Common myeloid progenitor, CD34-positive (primary cell): ENCODE measurements at regions not wholly inside any gene's neighbourhood (a gene's known extent, or its start where the extent isn't known, plus 50 kb on each side); places are given as distances from the start of the nearest gene placed in this dataset.

Experiments used
- CTCF ChIA-PET: fragments of 350-600 bp; sonication (Branson Sonifier 250); formaldehyde crosslinking; loops from one replicate; lab custom pipeline; 2021; ENCODE audit warnings: antibody characterized with exemption; lab: Charles Lee
- POLR2A ChIA-PET: fragments of 350-600 bp; sonication (Branson Sonifier 250); formaldehyde crosslinking; loops from one replicate; lab custom pipeline; 2021; ENCODE audit warnings: antibody characterized with exemption; lab: Charles Lee
- DNase-seq, 3 donors: peaks; one replicate each; pipeline versions ENCODE4 v3.0.0 to v3.0.0-alpha.2; 2013
- H3K27ac ChIP-seq, 2 experiments: 1 replicate in 1 of 2; 2 replicates in 1 of 2; pipeline ENCODE4 v1.7.0; 2013; ENCODE audit warnings: inconsistent platforms in 2 of 2, low read length in 2 of 2, mild to moderate bottlenecking in 2 of 2, low read depth in 1 of 2, moderate library complexity in 1 of 2; ENCODE audit not compliant: severe bottlenecking in 2 of 2, insufficient read depth in 1 of 2, poor library complexity in 1 of 2
- H3K27me3 ChIP-seq, 5 experiments: replicated peaks in 2 of 5; 1 replicate in 3 of 5; 2 replicates in 2 of 5; pipeline versions ENCODE4 v1.6.1 to v1.7.0; 2013; ENCODE audit warnings: low read length in 4 of 5, mild to moderate bottlenecking in 2 of 5, moderate library complexity in 2 of 5, inconsistent platforms in 1 of 5; ENCODE audit not compliant: insufficient read depth in 5 of 5, control insufficient read depth in 4 of 5
- H3K36me3 ChIP-seq, 4 experiments: 1 replicate in 2 of 4; 2 replicates in 2 of 4; pipeline versions ENCODE4 v1.6.1 to v1.7.0; 2013; ENCODE audit warnings: low read length in 3 of 4, control low read depth in 1 of 4, mild to moderate bottlenecking in 1 of 4; ENCODE audit not compliant: control insufficient read depth in 4 of 4, insufficient read depth in 4 of 4
- H3K4me1 ChIP-seq, 4 experiments: 1 replicate in 3 of 4; 2 replicates in 1 of 4; pipeline versions ENCODE4 v1.6.1 to v1.7.1; 2013; ENCODE audit warnings: low read length in 3 of 4, mild to moderate bottlenecking in 3 of 4, control low read depth in 1 of 4, inconsistent platforms in 1 of 4, moderate library complexity in 1 of 4; ENCODE audit not compliant: control insufficient read depth in 4 of 4, insufficient read depth in 4 of 4; ENCODE audit errors: control extremely low read depth in 1 of 4
- H3K4me3 ChIP-seq, 7 experiments: 1 replicate in 4 of 7; 2 replicates in 3 of 7; pipeline versions ENCODE4 v1.5.1 to v1.7.0; 2013; ENCODE audit warnings: mild to moderate bottlenecking in 7 of 7, low read length in 6 of 7, moderate library complexity in 6 of 7, inconsistent platforms in 2 of 7, low read depth in 2 of 7, control low read depth in 1 of 7; ENCODE audit not compliant: insufficient read depth in 4 of 7, control insufficient read depth in 1 of 7; ENCODE audit errors: extremely low read depth in 1 of 7
- H3K9me3 ChIP-seq, 5 experiments: 1 replicate in 4 of 5; 2 replicates in 1 of 5; pipeline versions ENCODE4 v1.6.1 to v1.7.1; 2013; ENCODE audit warnings: low read length in 4 of 5, mild to moderate bottlenecking in 2 of 5, inconsistent platforms in 1 of 5, low read depth in 1 of 5, moderate library complexity in 1 of 5; ENCODE audit not compliant: control insufficient read depth in 4 of 5, insufficient read depth in 2 of 5; ENCODE audit errors: control extremely low read depth in 1 of 5
- WGBS: methylation state at CpG from one replicate; pipeline ENCODE4 v1.1.5; 2013; ENCODE audit not compliant: insufficient coverage; 5-methylcytosine and 5-hydroxymethylcytosine counted together

DNA sequence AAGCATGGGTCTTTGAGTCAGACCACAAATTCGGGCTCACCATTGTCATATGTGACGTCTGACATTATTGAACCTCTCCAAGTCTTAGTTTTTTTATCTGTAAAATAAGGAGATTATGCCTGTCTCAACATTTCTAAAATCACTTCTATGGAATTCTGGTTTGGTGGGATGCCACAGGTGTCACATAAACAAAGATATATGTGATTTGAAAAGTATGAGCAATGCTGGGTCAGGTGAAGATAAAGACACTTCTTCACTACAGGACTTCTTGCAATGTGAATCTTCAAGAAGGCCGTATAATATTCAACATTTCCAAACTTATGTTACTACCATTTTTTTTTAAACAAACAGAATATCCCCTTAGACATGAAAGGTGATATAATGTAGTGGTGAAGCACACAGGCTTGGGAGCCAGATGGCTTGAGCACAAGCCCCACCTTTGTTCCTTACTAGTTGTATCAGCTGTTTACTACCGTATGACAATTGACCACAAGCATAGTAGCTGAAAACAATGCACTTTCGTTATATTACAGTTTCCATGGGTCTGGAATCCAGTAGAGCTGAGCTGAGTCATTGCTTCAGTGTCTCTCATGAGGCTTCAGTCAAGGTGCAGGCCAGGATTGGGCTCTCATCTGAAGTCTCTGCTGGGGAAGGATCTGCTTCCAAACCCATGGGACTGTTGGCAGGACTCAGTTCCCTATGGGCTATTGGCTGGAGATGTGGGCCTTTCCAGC lies 87.7 kb downstream of the UTP18 start:
- no peak overlapping the region for H3K27ac ChIP-seq
- WGBS: 83% methylated on average over 2 of the region's 5 CpGs
- no peaks in the 10 kb centered on the region for H3K4me1 ChIP-seq
- H3K27me3 ChIP-seq: peaks cover 0 to 17% (median 12%) of the 10 kb centered on the region in 5 experiments
- ChIA-PET POLR2A (no interaction called here), CTCF (no interaction called here)
- no peaks in the 10 kb centered on the region for H3K9me3 ChIP-seq
- DNase-seq: no peak
- H3K36me3 ChIP-seq: no peaks in the 10 kb centered on the region
- no peak overlapping the region for H3K4me3 ChIP-seq

DNA sequence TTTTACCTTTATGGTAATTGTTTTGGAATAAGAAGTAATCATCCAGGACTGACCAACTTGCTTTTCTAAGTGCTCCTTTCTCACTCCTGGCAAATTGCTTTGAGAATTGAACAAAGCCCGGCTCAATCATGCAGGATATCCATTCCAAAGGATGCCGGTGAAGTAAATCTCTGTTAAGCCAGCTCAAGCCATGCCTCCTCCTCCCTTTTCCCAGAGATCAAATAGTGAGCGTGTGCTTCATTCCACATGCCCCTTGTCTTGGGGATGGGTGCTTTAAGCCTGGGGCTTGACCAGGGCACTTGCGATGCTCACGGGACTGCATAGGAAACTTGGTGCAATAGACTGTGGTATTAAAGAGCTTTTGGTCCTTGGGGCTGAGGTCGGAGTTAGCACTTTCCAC lies 90.7 kb downstream of the UTP18 start:
- H3K4me3 ChIP-seq: no peak overlapping the region
- H3K9me3 ChIP-seq: no peaks in the 10 kb centered on the region
- POLR2A ChIA-PET: no interaction called here
- DNase-seq: no peak
- 97% methylated on average over 3 of the region's 6 CpGs for WGBS
- no peak overlapping the region for H3K27ac ChIP-seq
- CTCF ChIA-PET: no interaction called here
- H3K27me3 ChIP-seq: peaks cover 0 to 34% (median 12%) of the 10 kb centered on the region in 5 experiments
- no peaks in the 10 kb centered on the region for H3K4me1 ChIP-seq
- no peaks in the 10 kb centered on the region for H3K36me3 ChIP-seq

DNA sequence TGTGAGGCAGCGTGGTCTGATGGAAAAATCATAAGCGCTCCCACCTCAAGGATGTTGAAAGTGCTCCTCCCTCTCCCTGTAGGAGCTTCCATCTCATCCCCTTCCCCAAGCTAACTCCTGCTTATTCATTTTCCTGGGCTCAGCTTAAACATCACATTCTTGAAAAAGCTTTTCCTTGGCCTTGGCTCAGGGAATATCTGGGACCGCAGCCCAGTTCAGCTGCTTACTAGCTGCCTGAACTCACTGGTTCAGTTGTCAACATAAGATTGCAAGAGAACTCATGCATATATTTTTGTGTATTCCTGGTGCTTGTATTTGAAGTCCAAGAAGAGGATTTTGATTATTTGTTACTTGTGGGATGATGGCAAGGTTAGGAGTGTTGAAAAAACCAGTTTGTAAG lies 91.5 kb downstream of the UTP18 start:
- Histone ChIP-seq H3K36me3 (no peaks in the 10 kb centered on the region), H3K4me3 (no peak overlapping the region), H3K4me1 (no peaks in the 10 kb centered on the region), H3K27ac (no peak overlapping the region), H3K27me3 (peaks cover 0 to 39% (median 12%) of the 10 kb centered on the region in 5 experiments), H3K9me3 (no peaks in the 10 kb centered on the region)
- ChIA-PET CTCF (no interaction called here), POLR2A (no interaction called here)
- DNase-seq: no peak
- WGBS: 100% methylated on average over 1 of the region's 3 CpGs

DNA sequence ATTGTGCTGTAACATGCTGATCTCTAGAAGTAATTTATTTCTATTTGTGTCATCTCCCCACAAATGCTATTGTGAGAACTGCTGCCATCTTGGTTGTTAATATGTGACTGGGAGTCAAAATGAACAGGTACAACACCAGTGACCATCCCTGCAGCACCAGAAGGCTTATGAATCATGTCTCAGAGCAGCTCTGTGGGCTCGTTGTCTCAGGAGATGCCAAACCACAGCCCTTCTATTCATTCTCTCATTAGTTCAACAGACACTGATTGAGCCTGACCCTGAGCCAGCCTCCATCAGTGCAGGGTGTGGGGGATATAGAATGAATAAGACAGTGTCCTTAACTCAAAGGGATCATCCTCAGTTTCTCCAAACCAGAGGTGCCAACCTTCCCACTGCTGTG lies 92.5 kb downstream of the UTP18 start:
- Histone ChIP-seq H3K27ac (no peak overlapping the region), H3K4me1 (no peaks in the 10 kb centered on the region), H3K27me3 (peaks cover 0 to 37% (median 10%) of the 10 kb centered on the region in 5 experiments), H3K9me3 (no peaks in the 10 kb centered on the region), H3K36me3 (no peaks in the 10 kb centered on the region), H3K4me3 (no peak overlapping the region)
- ChIA-PET POLR2A (no interaction called here), CTCF (no interaction called here)
- WGBS: no CpG with 5 or more reads among the region's 1 CpG
- no peak for DNase-seq

DNA sequence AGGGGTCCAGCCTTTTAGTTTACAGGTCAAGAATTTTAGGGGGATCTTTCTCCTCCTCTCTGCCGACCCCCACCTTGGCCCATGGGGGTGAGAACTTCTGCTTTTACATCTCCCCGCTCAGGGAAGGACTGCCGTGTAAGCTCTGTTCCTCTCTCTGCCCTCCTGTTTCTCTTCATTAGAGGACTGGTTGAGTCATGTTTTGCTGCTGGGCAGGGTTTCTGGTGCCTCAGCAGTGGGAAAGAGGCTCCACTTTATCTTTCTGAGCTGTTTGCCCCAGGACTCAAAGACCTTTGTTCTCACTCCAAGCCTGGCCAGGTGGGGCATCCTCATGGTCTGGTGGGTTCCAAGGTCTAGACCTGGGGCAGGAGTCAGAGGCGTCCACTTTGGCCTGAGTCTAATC lies 93.0 kb downstream of the UTP18 start:
- Histone ChIP-seq H3K9me3 (no peaks in the 10 kb centered on the region), H3K4me3 (no peak overlapping the region), H3K4me1 (no peaks in the 10 kb centered on the region), H3K27me3 (peaks cover 0 to 37% (median 10%) of the 10 kb centered on the region in 5 experiments), H3K36me3 (no peaks in the 10 kb centered on the region), H3K27ac (no peak overlapping the region)
- WGBS: 83% methylated on average over 2 of the region's 4 CpGs
- POLR2A ChIA-PET: no interaction called here
- CTCF ChIA-PET: no interaction called here
- no peak for DNase-seq

DNA sequence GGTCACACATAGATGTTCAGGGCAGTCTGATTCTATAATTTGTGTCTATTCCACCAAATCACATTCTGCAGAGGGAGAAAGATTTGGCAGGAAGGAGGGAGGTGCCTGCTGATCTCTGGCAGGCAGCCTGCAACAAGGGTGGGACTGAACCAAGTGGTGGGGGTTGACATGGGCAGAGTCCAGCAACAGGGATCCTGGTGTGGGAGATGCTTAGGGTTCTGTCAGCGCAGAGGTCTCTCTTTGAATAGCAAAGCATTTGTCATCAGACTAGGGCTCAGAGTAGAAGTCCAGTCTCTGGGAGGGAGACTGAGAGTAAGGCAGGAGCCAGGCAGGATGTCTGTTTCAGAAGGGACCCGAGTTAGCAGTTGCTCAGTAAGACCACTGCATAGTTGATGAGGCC lies 94.6 kb downstream of the UTP18 start:
- ChIA-PET POLR2A (no interaction called here), CTCF (no interaction called here)
- no peak for DNase-seq
- Histone ChIP-seq H3K4me1 (no peaks in the 10 kb centered on the region), H3K36me3 (no peaks in the 10 kb centered on the region), H3K27me3 (peaks cover 0 to 31% (median 5%) of the 10 kb centered on the region in 5 experiments), H3K9me3 (no peaks in the 10 kb centered on the region), H3K27ac (no peak overlapping the region), H3K4me3 (no peak overlapping the region)
- 83% methylated on average over 2 of the region's 2 CpGs for WGBS

DNA sequence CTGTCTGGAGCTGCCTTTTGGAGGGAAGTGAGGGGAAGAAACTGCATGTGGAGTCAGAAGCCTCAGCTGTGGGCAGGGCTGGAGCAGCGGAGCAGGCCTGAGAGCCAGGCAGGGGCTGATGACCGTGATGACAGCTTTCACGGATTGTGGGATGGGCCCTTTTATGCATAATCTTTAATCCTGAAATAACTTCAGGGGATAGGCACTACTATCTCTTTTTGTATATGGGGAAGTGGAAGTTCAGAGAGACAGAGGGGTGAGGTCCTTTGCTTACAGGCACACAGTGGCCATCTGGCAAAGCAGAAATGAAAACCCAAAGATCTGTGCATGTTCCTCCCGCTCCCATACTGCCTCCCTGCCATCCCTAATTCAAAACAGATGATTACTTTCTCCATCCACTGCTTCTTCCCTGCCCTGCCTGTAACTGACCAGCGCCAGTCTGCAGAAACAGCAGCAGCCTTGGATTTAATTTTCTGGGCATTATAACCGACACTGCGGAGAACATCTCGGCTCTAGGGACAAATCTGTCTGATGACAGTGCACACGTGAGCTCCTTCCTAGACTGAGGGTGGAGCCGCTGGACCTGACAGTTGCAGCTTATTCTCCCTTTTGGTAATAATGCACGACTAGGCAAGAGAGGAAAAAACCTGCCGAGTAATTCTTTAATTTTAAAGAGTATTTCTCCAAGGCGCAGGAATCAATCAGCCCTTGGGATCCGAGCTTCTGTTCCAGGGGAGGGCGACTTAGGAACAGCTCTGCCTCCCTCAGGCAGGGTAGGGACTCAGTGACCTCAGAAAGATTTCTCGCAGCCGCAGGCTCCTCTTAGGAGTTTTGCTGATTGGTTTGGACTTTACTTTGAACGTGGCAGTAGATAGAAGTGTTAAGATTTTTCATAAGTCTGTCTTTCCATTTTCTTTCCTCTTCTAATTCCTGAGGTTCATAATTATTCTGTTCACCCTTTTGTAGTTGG lies 95.4 kb downstream of the UTP18 start:
- no peak for DNase-seq
- Histone ChIP-seq H3K4me3 (no peak overlapping the region), H3K36me3 (no peaks in the 10 kb centered on the region), H3K4me1 (no peaks in the 10 kb centered on the region), H3K9me3 (no peaks in the 10 kb centered on the region), H3K27me3 (peaks cover 0 to 31% (median 5%) of the 10 kb centered on the region in 5 experiments), H3K27ac (no peak overlapping the region)
- ChIA-PET CTCF (no interaction called here), POLR2A (no interaction called here)
- WGBS: 85% methylated on average over 13 of the region's 18 CpGs
